Activated CD4-positive, alpha-beta T cell treated with anti-CD3 and anti-CD28 coated beads for 1 hour (primary cell): ENCODE measurements at regions not wholly inside any gene's neighbourhood (a gene's known extent, or its start where the extent isn't known, plus 50 kb on each side); places are given as distances from the start of the nearest gene placed in this dataset.

Source experiments
- DNase-seq: peaks from one replicate; pipeline ENCODE4 v3.0.0-alpha.2; 2020

DNA sequence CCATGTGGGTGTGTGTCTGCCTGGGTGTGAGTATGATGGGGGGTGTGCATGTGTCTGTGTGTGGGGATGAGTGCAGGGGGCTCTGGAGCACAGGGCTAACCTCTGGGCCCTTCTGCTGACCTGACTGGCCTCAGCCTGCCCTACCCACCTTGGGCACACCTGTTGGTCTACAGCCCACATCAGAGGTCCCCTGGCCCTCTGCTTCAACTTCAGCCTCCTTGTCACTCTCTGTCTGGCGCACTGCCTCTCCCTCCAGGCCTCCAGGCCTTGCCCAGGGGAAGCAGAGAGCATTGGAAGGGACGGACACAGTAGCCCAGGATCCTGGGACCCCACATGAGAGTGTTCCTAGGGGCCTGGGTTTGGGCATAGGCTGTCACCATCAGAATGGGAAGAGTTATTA, 115.4 kb downstream of the EFNB1 start:
- no peak for DNase-seq

DNA sequence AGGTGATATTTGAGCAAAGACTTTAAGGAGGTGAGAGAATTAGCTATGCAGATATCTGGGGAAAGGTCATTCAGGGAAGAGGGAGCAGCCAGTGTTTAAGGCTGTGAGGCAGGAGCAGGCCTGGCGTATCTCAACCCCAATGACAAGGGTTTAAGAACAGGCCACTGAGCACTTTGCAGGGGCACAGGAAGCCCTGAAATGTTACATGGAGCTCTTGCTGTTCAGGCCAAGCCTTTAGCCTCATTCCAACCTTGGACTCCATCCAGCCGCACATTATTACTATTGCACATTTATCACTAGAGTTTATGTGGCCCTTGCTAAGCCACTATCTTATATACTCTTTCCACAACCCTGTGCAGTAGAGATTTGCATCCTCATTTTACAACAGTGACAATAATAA, 114.0 kb downstream of the EFNB1 start:
- DNase-seq: no peak

DNA sequence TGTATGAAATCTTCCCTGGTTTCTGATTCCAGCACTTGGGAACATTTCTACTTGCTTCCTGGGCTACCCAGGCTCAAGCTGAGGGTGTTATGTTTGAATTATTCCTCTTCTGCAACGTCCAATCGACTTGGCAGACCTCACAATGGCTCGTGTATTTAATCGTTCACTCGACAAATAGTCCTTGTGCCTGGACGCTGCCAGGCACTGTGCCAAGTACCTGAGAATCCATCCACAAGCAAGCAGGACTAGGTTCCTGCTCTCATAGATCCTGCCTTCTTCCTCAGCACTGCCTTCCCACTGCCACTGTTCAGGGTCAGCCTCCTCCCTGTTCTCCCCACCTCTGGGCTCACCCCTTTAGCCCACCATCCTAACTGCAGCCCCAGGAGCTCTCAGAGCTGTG, 113.3 kb downstream of the EFNB1 start:
- no peak for DNase-seq

DNA sequence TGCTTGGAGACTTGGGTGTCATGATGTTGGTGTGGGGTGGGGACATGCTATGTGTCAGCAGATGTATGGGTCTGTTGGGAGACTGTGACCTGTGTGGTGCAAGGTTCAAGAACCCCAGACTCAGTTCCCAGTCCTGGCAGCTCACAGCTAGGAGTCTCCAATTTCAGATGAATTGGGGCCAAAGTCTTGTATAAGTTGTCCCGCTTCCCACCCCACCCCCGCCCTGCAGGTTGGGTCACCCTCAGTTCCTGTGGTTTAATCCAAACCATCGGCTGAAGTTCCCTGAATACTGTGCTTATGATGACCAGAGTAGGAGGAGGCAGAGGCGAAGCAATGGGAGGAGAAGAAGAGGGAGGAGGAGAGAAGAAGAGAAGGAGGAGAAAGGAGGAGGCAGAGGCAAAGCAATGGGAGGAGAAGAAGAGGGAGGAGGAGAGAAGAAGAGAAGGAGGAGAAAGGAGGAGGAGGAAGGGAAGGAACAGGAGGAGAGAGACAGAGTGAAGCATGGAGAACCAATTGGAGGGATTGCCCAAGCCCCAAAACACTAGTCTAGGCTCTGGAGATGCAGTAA, 112.6 kb downstream of the EFNB1 start:
- no peak for DNase-seq

DNA sequence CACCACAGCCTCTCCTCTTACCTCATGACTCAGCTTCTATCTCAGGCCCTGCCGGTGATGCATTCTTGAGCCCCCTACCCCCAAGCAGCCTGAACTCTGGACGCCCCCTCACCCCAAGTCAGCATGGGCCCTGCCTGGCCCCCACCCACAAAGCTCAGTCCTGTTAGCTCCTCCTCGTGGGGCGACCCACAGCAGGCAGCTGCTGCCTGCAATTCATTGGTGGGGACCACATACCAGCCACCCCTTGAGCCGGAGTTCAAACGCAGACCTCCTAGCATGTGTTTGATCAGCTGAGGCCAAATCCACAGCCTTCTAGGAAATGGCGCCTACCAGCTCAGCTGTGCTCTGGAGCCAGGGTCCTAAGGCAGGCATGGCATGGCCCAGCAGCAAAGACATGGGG, 111.8 kb downstream of the EFNB1 start:
- no peak for DNase-seq

DNA sequence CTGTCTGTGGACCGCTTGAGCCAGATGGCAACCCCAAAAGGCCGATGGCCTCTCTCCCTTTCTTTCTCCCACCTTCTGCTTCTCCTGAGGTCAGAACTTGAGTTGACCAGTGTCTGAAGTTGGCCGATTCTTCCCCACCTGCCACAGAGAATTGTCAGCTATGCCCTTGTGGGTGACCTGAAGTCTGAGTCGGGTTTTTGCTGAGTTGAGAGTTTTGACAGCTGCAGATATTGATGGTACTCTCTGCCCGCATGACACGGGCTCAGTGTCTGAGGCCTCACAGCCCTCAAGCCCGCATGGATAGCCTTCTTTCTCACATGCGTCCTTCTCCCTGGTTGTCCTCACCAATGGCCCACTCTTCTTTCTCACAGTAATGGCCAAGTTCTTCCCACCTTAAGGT, 111.0 kb downstream of the EFNB1 start:
- no peak for DNase-seq

DNA sequence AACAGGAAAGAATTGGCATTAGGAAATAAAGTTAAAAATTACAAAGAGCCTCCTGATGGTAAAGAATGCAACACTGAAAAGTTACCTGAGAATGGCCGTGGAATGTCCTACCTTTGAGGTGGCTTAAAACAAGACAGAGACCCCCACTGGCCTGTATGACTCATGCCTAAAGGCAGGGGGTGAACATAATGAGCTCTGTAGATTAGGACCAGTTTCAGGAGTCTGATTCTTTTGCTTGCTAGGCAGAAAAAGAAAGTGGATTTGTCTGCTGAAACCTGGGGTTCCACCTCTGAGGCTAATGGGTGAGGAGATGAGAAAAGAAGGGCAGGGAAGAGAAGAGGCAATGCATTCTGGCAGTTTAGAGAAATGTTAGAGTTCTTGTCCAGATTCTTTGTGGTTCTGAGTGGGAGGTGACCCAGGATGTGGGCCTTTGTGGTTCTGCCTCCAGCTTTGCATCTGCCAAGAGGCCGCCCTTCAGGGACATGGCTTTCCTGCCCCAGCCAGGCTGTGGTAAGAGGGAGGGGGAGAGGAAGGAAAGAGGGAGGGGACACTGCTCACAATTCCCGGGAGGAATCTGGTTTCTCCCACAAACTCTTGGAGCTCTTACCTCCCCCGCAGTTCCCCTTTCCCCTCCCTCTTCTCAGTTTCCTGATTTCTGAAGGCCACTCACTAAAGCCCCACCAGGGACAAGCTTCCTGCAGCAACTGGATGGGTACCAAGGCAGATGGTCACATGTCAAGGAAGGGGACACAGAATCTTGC, 109.6 kb downstream of the EFNB1 start:
- DNase-seq: no peak

DNA sequence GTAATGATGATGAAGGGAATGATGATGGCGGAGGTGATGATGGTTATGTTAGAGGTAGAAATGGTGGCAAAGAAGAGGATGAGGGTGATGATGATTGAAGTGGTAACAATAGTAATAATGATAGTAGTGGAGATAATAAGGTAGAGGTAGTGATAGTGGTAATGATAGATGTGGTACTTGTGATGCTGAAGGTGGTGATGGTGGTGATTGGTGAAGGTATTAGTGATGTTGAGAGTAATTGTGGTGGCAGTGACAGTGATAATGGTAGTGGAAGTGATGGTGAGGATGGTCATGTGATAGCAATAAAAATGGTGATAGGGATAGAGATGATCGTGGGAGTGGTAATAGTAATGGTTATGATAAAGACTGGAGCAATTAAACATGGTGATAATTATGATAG, 108.8 kb downstream of the EFNB1 start:
- DNase-seq: no peak

DNA sequence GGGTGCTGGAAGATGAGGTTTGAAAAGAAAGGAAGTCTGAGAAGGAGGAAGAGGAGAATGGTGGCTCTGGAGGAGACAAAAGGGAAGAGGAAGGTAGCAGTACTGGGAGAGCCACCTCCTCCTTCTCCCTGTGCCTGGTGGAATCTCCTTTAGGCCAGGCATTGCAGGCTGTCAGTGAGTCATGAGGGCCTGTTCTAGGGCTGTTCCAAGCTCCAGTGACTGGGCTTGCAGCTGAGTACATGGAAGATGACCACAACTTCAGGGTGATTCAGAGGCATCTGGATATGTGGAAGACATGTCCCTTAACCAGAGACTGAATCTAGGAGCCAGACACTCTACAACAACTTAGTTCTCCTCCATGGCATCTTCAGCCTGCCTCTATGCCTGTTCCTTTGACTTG, 107.8 kb downstream of the EFNB1 start:
- DNase-seq: no peak

DNA sequence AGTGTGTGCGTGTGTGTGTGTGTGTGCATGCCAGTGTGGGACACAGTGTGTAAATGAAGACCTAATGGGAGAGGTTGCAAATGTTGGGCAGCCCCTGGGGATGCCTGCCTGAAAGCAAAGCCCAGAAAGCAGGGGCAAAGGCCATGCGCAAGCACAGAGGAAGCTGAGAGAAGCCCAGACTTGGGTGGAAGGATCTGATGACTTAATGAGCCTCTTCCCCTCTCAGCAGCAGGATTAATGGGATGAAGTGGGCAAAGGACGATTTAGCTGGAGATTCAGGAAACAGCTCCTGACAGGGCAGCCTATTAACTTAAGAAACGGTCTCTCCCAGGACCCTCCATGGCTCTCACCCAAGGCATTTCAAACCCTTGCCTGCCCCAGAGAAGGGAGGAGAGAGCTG, 107.3 kb downstream of the EFNB1 start:
- DNase-seq: no peak

DNA sequence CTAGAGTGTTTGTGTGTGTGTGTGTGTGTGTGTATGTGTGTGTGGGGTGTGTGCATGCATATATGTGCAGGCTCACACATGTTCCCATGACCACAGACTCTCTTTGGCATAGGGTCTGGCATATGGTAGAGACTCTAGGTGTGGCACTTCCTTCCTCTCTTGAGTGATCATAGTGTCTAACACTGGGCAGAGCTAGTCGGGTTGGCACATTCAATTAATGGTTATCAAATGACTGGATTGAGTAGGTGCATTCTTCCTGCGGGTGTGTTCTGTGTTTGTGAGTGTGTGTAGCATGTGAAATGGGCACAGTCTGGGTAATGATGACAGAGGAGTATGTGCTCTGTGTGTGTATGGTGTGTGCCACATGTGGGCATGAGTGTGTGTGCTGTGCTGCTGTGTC, 106.5 kb downstream of the EFNB1 start:
- DNase-seq: no peak

DNA sequence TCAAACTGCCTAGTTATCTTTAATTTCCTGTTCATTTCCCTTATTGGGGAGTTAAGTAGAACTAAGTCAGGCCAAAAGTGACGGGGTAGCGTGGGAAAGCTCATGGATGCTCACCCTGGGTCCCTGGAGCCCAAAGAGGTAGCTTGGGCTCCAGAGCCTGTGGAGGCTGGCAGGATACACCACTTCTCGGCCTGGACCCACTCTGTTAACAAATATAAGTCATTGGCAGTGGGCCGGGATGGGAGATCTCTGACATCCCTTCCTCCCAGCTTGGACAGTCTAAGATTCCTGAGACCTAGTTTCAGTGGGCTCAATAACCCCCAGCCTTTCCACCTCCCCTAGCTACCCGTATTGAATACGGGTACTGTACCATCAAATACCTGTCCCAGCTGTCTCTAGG, 106.1 kb downstream of the EFNB1 start:
- DNase-seq: no peak

DNA sequence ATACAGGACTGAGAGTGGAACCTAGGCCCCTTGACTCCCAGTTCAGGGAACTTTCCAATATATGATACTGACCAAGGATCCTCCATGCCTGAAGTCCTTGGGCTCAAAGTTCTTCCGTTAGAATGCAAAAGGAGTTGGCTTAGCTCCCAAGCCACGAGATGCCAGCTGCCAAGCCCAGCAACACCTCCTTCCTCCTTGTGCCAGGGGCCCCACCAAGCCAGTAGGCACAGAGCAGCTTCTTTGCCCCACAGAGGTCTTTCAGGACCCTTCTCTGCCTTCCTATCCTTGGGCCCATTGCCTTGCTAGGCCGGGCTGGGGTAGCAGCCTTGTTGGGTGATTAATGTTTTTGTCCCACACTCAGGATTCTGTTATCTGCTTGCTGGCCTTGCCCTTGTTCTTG, 105.6 kb downstream of the EFNB1 start:
- DNase-seq: no peak

DNA sequence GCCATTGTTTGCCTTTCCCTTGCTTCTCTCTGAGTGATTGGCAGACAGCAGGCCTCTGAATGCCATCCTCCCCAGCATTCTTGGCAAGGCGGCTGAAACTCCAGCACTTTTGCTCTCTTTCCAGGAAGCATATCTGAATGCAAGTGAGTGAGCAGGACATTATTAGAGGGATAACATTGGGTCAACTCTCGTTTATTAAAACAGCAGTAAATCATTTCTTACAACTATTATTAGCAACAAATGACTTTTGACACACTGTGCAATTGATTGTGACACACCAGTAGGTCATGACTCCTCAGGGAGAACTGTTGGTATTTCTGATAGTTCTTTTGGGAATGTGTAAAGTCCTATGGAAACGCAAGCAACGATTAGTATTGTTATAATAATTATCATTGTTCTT, 103.8 kb downstream of the EFNB1 start:
- DNase-seq: no peak

DNA sequence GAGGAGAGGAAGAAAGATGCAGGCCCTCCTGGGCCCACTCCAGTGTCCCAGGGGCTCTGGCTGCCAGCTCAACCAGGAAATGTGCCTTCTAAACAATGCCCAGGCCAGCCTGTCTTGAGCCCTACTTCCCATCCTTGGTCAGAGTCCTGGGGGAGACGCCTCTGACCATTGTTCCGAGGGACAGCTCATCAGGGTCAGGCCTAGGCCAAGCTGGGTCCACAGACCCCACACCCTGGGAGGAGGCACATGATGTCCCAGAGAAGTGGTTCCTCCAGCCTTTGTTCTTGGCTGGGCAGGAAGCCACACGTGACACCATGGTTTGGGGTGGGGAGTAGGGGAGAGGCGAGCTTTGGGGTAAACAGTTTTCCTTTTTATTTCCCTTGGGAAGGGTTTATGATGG, 102.5 kb downstream of the EFNB1 start:
- DNase-seq: no peak

DNA sequence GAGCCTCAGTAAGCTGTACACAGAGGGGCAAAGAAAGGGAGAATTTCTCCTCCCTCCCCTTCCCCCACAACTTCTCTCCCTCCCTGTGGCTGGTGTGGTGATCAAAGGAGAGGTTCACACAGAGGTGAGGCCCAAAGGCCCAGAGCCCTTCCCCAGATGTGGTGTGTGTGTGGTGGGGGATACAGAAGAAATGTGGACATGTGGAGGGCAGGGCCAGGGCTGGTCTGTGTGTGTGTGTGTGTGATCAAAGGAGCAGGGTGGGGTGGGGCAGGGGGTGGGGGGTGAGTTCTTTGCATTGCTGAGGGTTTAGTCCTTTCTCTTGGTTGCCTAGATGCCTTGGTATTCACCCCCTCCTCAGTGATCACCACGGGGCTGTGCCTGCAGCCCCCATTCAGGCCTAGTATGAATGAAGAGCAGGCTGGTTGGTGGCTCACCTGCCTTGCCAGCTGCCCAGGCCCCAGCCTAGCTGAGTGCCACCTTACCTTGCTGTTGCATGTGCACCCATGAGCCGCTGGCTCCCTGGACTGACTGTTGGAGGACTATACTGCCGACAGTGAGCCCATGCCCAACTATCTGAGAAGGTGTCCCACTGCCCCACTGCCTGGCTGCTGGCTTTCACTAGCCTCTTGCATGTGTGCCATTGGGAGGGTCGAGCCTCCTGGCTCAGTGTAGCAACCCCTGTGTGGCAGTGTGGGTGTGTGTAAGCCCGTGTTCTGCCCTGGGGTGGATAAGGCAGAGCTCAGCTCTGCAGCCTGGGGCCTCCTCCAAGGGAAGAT, 101.9 kb downstream of the EFNB1 start:
- DNase-seq: no peak

DNA sequence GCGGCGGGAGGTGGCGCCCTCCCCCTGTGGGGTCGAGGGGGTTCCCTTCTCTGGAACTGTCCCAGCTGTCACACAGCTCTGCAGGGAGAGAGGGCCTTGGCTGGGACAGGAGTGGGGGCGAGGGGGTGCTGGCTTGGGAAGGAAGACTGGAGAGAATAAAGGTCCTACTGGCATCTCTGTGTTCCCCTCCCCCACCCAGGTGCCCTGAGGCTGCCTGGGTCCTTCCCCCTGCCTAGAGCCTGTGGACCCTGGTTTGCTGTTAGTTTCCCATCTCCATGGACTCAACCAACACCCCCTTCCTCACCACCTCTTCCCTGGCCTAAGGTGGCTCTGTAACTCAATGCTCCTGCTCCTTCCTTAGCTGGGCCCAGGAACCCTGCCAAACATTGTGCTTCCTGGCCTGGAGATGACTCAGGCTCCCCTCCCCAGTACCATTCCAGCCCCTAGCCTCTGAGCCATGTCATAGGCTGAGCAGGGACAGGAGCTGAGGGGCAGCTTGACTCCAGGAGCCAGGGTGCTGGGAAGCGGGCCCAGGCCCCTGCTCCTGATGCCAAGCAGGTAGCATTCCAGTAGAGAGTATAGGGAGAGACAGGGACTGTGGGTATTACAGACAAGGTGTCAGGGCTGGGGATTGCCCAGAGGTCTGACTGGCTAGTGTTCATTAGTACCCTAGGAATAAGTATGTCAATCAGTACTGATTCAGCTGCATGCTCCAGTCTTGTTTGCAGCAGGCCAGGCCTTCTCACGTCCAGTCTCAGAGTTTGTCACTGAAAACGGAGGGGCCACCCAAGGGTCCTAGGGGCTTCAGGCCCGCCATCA, 100.7 kb downstream of the EFNB1 start:
- DNase-seq: no peak

DNA sequence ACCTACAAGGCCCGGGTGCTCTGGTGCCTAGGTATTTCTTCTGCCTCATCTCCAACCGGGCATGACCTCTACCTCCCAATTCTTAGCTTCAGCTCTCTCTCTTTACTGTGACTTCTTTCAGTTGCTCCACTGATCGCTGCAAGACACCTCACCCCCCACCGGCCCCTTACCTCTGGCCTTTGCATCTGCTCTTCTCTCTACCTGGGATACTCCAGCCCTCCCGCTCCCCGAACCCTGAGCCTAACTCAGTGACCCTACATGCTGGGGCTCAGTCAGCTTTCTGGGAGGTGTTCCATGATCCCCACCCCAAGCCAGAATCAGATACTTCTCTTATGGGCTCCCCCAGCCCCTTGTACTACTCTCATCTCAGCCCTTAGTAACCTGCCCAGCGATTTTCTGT, 99.6 kb downstream of the EFNB1 start:
- no peak for DNase-seq

DNA sequence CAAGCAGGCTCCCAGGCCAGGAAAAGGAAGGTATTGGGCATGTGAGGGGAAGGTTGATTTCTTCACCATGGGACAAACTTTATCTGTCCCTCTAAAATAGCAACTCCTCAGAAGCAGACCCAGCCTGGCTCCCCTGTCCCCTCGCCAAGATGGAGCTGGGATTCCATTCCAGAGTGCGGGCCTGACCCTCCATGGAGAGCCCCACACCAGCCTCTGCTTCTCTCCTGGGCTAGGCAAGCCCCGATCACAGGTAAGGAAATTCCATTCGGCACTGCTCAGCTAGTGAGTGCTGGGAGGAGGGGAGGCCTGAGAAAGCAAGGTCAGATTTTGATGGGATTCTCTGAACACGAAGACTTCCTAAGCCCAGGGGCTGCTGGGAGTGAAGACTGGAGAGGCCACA, 98.4 kb downstream of the EFNB1 start:
- DNase-seq: no peak

DNA sequence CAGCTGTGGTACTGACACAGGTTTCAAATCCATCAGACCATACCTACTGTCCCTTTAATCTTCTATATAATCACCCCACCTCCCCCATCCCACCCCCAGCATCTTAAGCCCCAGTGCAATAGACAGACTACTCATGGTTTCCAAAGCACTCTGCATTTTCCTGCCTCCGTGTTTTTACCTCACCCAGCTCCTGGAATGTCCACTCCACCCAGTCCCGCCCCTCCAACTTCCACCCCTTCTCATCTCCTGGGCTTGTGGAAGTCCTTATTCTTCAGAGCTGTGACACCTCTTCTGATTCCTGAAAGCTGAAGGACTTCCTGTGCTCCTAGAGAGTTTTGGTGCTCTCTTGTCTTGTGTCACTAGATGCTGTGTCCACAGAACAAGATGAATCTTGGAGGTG, 94.3 kb downstream of the EFNB1 start:
- no peak for DNase-seq

DNA sequence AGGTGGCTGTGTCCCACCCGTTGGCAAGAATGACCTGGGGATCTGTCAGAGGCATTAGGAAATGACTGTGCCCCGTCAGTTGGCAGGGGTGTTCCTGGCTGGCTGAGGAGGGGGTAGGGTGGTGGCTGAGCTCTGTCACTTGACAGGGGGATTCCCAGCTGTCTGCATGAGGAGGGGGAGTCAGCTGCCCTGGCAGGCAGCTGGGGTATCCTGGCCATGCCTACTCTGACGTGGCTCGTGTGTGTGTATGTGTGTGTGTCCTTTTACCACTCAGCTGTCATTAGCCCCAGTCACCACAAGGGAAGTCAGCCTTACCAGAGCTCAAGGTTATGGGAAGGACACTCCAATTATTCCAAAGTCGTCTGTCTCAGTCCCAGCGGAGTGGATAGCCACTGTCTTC, 93.2 kb downstream of the EFNB1 start:
- DNase-seq: no peak

DNA sequence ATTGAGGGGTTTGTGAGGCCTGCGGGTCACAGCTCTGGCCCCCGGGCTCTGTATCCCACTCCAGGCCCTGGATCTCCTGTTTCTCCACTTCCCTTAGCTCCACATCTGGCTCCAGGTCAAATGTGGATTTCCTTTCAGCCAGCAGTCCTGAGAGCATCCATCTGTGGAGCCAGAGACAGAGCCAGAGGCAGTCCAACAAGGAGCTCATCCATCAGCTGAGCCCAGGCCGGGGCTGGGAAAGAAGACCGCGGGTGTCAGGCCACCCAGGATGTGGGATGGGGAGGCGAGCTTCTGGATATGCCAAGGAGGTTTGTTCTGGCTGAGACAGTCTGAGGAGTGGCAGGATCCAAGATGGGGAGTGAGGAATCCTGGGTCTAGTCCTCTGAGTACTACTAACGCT, 91.7 kb downstream of the EFNB1 start:
- no peak for DNase-seq

DNA sequence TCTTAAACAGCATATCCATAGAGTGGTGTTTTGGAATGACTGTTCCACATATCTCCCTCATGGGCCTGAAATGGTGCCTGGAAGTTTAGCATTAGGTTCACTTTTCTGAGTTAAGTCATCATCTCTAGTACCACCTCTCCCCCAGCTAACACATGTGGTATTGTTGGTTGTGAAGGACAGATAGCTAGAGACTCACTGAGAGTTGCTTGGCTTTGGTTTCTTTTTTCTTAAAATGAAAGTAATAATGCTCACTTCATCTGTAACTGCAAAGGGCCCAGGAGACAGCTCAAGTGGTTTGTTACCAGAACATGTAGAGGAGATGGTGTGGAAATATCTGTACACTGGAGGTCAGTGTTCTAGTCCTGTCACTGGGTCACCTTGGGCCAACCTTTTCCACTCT, 90.9 kb downstream of the EFNB1 start:
- DNase-seq: no peak

DNA sequence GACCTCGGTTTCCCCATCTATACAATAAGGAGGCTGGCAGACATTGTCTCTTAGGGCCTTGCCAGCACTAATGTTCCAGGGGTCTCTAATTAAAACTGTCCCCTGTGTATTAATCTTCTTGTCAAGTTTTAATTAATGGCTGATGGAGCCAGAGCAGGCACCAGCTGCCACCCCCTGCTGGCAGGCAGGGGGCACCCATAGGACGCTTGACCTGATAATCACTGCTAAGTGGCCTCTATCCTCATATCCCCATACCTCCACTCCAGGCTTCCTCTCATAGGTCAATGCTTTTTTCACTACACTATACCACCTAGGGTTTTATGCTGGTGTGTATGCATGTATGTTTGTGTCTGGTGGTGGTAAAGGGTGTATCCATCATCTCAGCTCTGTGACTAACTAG, 89.4 kb downstream of the EFNB1 start:
- DNase-seq: no peak
